Subcutaneous abdominal adipose tissue (tissue), 5 donors: ENCODE measurements at regions not wholly inside any gene's neighbourhood (a gene's known extent, or its start where the extent isn't known, plus 50 kb on each side); places are given as distances from the start of the nearest gene placed in this dataset.

Source experiments
- H3K27ac ChIP-seq: one replicate; pipeline ENCODE4 v1.7.0; 2013; ENCODE audit warnings: low read depth, mild to moderate bottlenecking, inconsistent platforms, low read length, moderate library complexity
- H3K27me3 ChIP-seq, 5 donors: one replicate each; pipeline ENCODE4 v1.7.0; 2013; ENCODE audit warnings: low read length in 5 of 5, inconsistent platforms in 1 of 5; ENCODE audit not compliant: control insufficient read depth in 5 of 5, insufficient read depth in 4 of 5
- H3K36me3 ChIP-seq, 5 donors: one replicate each; pipeline ENCODE4 v1.7.0; 2013; ENCODE audit warnings: low read length in 5 of 5; ENCODE audit not compliant: control insufficient read depth in 5 of 5, insufficient read depth in 5 of 5
- H3K4me1 ChIP-seq, 5 donors: one replicate each; pipeline ENCODE4 v1.7.0; 2013; ENCODE audit warnings: low read length in 5 of 5, mild to moderate bottlenecking in 3 of 5, moderate library complexity in 1 of 5; ENCODE audit not compliant: control insufficient read depth in 5 of 5, insufficient read depth in 5 of 5
- H3K4me3 ChIP-seq, 5 donors: one replicate each; pipeline ENCODE4 v1.7.0; 2013; ENCODE audit warnings: low read length in 5 of 5, low read depth in 1 of 5
- H3K9ac ChIP-seq, 5 donors: one replicate each; pipeline ENCODE4 v1.7.0; 2013; ENCODE audit warnings: low read length in 5 of 5, mild to moderate bottlenecking in 4 of 5, moderate library complexity in 3 of 5
- H3K9me3 ChIP-seq, 5 donors: one replicate each; pipeline ENCODE4 v1.7.0; 2013; ENCODE audit warnings: low read length in 5 of 5; ENCODE audit not compliant: control insufficient read depth in 5 of 5
- donor health status: healthy.
- donor health status: healthy.
- donor health status: healthy.
- donor health status: healthy.
- donor health status: healthy.

- Histone ChIP-seq H3K27ac (no peak overlapping the region), H3K36me3 (no peaks in the 10 kb centered on the region), H3K9me3 (peaks cover 0 to 3% (median 0%) of the 10 kb centered on the region in 5 donors), H3K4me3 (peak overlapping the region in 1 of 5 donors; percentile 36), H3K4me1 (peaks cover 0 to 22% (median 12%) of the 10 kb centered on the region in 5 donors), H3K27me3 (no peaks in the 10 kb centered on the region), H3K9ac (no peak overlapping the region)
Measured at GRCh38 chr3:187836823-187837770, 91.8 kb upstream of the BCL6 start.

GRCh38 chr3:187838016-187838540, 92.8 kb upstream of the BCL6 start:
- H3K9me3 ChIP-seq = peaks cover 0 to 3% (median 0%) of the 10 kb centered on the region in 5 donors
- no peak overlapping the region for H3K4me3 ChIP-seq
- peaks cover 0 to 22% (median 12%) of the 10 kb centered on the region in 5 donors for H3K4me1 ChIP-seq
- no peak overlapping the region for H3K27ac ChIP-seq
- H3K36me3 ChIP-seq = no peaks in the 10 kb centered on the region
- no peaks in the 10 kb centered on the region for H3K27me3 ChIP-seq
- H3K9ac ChIP-seq = no peak overlapping the region

GRCh38 chr3:187839422-187839821, 94.2 kb upstream of the BCL6 start:
- H3K4me1 ChIP-seq = peaks cover 0 to 28% (median 20%) of the 10 kb centered on the region in 5 donors

GRCh38 chr3:187840856-187841255, 95.6 kb upstream of the BCL6 start:
- Histone ChIP-seq H3K9ac (no peak overlapping the region), H3K4me1 (peaks cover 0 to 28% (median 20%) of the 10 kb centered on the region in 5 donors), H3K27ac (no peak overlapping the region), H3K9me3 (no peaks in the 10 kb centered on the region), H3K36me3 (no peaks in the 10 kb centered on the region), H3K27me3 (no peaks in the 10 kb centered on the region), H3K4me3 (no peak overlapping the region)

More at GRCh38 chr3:187839422-187839821, 94.2 kb upstream of the BCL6 start:
- Histone ChIP-seq H3K4me3 (no peak overlapping the region), H3K27ac (no peak overlapping the region), H3K36me3 (no peaks in the 10 kb centered on the region), H3K27me3 (no peaks in the 10 kb centered on the region), H3K9me3 (peaks cover 0 to 3% (median 0%) of the 10 kb centered on the region in 5 donors), H3K9ac (no peak overlapping the region)

- Histone ChIP-seq H3K4me3 (no peak overlapping the region), H3K27me3 (no peaks in the 10 kb centered on the region), H3K9me3 (no peaks in the 10 kb centered on the region), H3K4me1 (peaks cover 0 to 26% (median 20%) of the 10 kb centered on the region in 5 donors), H3K9ac (no peak overlapping the region), H3K36me3 (no peaks in the 10 kb centered on the region), H3K27ac (no peak overlapping the region)
Measured at GRCh38 chr3:187841560-187841959, 96.3 kb upstream of the BCL6 start.

GRCh38 chr3:187843654-187844053, 98.4 kb upstream of the BCL6 start:
- no peak overlapping the region for H3K27ac ChIP-seq
- no peaks in the 10 kb centered on the region for H3K27me3 ChIP-seq

GRCh38 chr3:187844708-187845107, 99.4 kb upstream of the BCL6 start:
- Histone ChIP-seq H3K4me1 (peaks cover 0 to 15% (median 12%) of the 10 kb centered on the region in 5 donors), H3K36me3 (no peaks in the 10 kb centered on the region), H3K9ac (no peak overlapping the region), H3K27ac (no peak overlapping the region), H3K4me3 (no peak overlapping the region), H3K27me3 (no peaks in the 10 kb centered on the region), H3K9me3 (no peaks in the 10 kb centered on the region)

More at GRCh38 chr3:187843654-187844053, 98.4 kb upstream of the BCL6 start:
- Histone ChIP-seq H3K4me1 (peaks cover 0 to 14% (median 11%) of the 10 kb centered on the region in 5 donors), H3K9ac (no peak overlapping the region), H3K4me3 (no peak overlapping the region), H3K36me3 (no peaks in the 10 kb centered on the region), H3K9me3 (no peaks in the 10 kb centered on the region)

- Histone ChIP-seq H3K36me3 (no peaks in the 10 kb centered on the region), H3K9me3 (no peaks in the 10 kb centered on the region), H3K9ac (no peak overlapping the region), H3K27me3 (no peaks in the 10 kb centered on the region), H3K27ac (no peak overlapping the region), H3K4me3 (no peak overlapping the region), H3K4me1 (peaks cover 0 to 21% (median 18%) of the 10 kb centered on the region in 5 donors)
Measured at GRCh38 chr3:187845826-187846225, 100.6 kb upstream of the BCL6 start.

- Histone ChIP-seq H3K4me3 (no peak overlapping the region), H3K36me3 (no peaks in the 10 kb centered on the region), H3K9ac (no peak overlapping the region), H3K9me3 (no peaks in the 10 kb centered on the region), H3K27me3 (no peaks in the 10 kb centered on the region), H3K4me1 (peaks cover 0 to 28% (median 24%) of the 10 kb centered on the region in 5 donors), H3K27ac (no peak overlapping the region)
Measured at GRCh38 chr3:187848401-187848800, 103.1 kb upstream of the BCL6 start.

GRCh38 chr3:187849016-187849654, 103.9 kb upstream of the BCL6 start:
- H3K27ac ChIP-seq = no peak overlapping the region

More at GRCh38 chr3:187849016-187849654, 103.9 kb upstream of the BCL6 start:
- no peaks in the 10 kb centered on the region for H3K9me3 ChIP-seq
- no peaks in the 10 kb centered on the region for H3K36me3 ChIP-seq
- H3K9ac ChIP-seq = no peak overlapping the region
- no peak overlapping the region for H3K4me3 ChIP-seq
- H3K27me3 ChIP-seq = no peaks in the 10 kb centered on the region
- peaks cover 0 to 24% (median 19%) of the 10 kb centered on the region in 5 donors for H3K4me1 ChIP-seq
